ENCODE measurements at regions not wholly inside any gene's neighbourhood (a gene's known extent, or its start where the extent isn't known, plus 50 kb on each side); places are given as distances from the start of the nearest gene placed in this dataset.

DNA sequence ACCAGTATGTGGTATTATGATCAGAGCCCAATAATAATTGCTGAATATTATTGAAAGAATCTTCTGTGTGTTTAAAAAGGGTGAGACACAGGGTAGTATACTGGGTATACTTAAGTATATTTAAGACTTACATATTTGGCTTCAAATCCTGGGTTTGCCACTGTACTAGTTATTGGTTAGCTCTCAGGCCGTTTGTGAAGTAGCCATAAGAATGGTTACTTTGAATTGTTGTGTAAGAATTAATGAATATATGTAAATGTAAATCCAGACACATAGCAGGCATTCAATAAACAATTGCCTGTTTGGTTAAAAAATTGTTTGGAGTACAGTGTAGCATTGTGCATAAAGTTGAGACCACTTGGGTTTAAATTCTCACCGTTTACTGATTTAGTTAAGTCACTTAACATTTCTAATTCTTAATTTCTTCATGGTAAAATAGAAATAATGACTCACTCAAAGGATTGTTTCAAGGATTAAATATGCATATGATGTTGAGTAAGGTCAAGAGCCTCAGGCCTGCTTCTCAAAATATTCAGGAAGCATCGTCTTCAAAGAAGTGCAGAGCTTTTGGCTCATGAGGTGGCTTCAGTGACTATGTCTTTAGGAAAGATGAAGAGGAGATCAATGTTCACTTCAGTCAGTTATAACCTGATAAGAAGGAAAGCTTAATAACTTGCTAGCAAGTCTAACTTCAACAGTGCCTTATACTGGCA is 207.9 kb upstream of the NT5C1B start:
- intact Hi-C loops (cut with micrococcal nuclease) = no loop called here

DNA sequence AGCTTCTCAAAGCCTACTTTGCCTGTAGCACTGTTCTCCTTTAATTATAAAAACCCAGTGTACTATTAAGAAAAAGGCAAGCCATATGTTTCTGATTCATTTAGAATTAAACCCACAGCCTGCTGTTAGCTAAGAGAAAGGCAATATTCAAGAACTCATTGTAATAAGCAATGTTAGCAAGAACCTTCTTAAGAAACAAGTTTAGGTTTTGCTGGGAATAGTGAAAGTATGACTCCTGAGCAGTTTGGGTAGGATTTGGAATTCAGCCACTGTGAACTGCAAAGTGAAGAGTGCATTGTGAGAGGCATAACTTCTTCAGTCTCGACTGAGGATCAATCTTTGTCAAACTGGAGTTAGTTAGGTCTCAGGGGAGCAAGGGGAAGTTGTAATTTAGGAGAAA is 206.5 kb upstream of the NT5C1B start:
- intact Hi-C loops (cut with micrococcal nuclease) = no loop called here

DNA sequence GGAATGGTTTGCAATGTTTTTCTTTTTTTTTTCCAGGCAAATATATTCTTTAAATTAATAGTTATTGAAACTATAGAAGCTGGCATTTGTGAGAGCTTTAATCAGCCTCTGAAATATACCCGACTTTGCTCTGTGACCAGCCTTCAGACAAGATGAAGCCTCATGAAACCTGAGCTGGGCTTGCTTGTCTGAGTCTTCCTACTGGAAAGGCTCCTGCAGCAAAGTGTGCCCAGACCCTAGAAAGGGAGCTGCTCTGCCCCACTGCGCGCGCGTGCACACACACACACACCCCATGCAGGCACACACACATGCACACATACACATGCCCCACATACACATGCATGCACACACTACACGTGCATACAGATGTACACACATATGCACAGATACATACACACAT is 203.3 kb upstream of the NT5C1B start:
- intact Hi-C loops (cut with micrococcal nuclease) = no loop called here

DNA sequence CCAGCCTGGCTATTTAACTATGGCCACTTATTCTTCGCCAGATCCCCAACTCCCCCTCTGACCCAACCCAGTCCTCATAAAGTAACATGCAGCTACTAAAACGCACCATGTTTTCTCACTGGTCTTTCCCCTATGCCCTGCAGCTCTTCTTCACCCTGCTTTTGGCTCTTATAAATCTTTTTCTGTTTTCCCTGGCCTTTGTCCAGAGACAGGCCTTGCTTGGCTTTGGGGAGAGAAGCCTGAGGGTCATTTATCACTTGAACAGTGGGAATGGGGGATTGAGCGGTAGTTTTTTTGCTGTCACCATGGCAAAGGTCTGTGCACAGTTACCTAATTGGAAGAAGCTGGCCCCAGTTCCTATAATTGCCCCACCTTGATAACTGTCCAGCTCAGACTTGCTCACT is 202.9 kb upstream of the NT5C1B start:
- intact Hi-C loops (cut with micrococcal nuclease) = no loop called here

DNA sequence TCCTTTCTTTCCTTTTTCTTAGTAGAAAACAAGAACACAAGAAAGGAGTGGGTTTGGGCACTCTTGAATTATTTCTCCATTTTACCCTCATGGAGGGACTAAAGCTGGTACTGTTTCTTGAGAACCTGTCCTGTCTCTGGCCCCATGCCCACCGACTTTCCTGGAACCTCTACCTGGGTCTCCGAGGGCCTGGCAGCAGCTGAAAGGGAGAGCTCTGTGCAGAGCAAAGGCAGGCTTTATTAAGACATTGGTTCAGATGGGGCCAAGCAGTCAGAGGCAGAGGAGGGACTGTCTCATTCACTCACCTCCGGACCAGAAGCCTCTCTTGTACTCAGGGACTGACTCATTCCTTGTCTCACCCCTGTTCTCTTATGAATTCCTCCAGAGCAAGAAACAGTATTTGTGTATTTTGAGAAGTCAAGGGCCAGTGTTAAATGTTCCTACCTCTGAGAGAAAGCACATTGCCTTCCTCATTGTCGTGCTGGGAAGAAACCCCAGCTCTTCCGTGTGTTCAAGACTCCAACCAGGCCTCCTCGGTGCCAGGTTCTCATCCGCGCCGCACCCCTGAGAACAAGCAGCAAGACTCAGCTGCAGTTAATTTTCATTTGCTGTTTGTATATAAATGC is 201.9 kb upstream of the NT5C1B start:
- intact Hi-C loops (cut with micrococcal nuclease) = no loop called here

DNA sequence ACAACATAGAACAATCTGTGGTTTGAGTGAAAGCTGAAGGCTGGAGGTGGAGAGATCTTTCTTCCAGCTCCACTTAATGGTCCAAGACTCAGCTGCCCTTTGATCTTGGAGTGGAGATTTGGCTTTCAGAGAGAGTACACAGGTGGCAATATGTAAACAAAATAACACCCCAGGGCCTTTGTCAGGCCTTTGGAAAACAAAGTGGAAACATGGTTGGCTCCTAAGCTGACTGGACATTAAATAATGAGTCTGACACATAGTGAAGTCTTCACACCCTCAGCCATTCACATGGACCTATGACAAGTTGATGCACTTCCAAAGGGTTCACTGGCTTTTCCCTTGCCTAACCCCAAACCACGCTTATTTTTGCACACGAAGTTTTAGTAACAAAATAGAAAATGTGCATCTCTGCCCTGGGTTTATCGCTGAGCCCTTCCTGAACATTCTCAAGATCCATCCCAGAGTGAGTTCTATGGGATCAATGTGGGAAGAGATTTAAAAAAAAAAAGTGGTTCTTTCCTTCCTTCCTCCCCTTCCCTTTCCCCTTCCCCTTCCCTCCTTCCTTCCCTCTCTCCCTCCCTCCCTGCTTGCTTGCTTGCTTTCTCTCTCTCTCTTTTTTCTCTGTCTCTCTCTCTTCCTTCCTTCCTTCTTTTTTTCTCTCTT is 201.3 kb upstream of the NT5C1B start:
- intact Hi-C loops (cut with micrococcal nuclease) = no loop called here

DNA sequence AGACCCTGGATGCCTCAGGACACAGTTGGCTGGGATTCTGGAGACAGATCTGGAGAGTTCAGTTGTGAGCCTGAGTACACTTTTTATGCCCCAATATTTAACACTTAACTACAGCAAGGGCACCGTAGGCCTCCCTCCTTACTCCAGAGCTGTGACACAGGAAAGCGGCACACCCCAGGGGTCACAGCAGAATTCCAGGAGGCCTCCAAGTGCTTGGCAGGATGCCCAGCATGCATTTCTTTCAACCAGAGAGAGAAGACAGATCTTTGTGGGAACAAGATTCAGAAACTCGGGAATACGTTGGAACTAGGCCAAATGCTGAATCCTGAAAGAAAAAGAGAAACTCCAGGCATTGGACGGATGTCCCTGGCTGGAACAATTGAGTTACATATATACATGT is 199.2 kb upstream of the NT5C1B start:
- intact Hi-C loops (cut with micrococcal nuclease) = no loop called here

DNA sequence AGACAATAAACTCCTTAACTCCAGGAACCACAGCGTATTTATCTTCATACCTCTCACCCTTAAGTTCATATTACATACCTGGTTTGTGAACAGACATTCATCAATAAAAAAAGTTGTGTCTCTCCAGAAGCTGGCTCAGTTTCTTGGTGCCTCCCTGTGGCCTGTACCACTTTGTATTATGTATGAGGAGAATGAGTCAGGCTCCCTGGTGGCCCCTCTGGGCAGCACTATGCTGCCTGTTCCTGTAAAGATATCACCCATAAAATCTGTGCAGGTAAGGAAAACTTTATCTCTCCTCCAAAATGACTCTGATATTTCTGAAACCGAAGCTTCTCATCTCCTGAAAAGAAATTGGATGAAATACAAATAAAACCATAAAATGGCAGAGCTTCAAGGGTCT is 198.4 kb upstream of the NT5C1B start:
- intact Hi-C loops (cut with micrococcal nuclease) = no loop called here

DNA sequence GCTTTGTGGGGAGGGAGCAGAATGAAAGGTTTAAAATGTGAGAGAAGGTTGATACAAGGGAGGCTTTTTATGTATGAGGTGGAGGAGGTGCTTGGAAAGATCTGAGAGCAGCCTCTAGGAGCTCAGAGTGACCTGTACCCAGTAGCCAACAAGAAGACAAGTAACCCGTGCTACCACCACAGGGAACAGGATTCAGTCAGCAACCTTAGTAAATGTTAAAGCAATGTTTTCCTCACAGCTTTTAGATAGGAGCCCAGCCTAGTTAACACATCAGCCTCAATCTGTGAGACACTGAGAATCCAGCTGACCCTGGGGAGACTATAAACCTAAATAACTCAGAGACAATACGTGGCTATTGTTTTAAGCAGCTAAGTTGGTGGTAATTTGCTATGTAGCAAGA is 194.9 kb upstream of the NT5C1B start:
- intact Hi-C loops (cut with micrococcal nuclease) = no loop called here

DNA sequence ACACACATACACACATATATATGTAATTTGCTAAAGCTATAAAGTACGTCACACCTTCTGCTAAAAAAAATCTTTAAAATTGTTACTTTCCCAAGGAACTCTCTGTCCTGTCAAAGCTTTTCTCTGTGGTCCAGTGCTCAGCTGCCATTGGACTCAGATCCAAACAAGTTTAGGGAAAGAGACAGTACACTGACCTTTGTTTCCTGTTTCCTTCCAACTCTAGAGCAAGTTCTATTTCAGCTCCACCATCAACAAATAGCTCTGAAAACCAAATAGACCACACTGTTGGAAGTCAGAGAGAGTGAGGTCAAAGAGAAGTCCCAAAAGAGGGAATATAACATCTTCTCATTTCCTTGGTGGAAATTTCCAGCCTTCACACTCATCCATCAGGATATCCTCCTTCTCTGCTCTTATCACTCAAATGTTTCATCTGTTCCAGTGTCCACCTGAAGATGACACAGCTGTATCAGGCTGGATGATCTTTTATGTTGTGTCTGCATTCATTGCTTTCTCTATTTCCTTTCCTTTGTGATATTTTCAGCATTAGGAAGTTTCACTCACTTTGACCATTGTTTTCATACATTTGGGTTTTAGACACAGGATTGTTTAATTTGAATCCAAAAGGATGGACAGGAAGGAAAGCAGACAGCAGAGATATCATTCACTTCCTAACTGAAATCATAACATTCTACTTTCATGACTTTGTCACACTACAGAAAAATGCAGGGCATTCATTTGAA is 192.3 kb upstream of the NT5C1B start:
- intact Hi-C loops (cut with micrococcal nuclease) = no loop called here

DNA sequence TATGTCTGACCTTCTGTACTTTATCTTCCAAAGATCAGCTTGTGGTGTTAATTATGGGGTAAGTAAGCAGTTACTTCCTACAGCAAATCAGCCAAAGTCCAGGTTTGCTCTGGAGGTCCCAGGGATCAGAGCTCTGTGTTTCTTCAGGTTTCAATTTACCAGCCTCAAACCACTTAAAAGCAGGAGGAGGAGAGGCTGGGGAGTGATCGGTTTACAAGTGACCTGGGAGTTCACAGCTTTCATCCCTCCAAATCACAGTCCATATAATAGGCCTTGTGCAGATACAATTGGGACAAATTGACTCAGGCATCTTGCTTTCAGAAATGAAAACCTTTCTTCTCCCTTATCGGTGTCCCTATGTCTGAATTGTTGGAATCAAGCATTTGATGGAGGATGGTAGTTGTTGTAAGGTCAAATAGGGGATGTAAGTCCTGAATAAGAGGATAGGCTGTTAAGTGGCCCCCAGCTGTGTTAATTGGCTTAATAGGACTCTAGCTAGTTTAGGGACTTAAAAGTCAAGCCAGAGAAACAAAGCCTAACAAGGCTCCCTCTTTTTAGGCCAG is 188.0 kb upstream of the NT5C1B start:
- intact Hi-C loops (cut with micrococcal nuclease) = no loop called here

DNA sequence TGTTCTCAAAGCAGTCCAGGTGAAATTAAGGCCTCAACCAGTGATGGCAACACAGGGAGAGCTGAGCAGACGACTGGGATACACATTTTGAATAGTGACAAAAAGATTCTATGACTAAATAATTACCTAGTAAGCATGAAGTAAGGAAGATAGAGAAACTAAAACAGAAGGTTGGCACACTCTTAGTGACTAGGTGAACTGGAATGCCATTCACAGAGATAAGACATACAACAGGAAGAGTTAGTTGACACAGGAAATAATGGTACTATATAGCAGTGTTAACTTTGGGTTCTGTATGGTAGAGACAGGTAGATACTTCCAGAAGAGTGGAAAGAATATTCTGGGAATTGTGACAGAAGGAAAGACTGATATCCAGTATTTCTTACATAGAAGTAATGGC is 181.8 kb upstream of the NT5C1B start:
- intact Hi-C loops (cut with micrococcal nuclease) = no loop called here

DNA sequence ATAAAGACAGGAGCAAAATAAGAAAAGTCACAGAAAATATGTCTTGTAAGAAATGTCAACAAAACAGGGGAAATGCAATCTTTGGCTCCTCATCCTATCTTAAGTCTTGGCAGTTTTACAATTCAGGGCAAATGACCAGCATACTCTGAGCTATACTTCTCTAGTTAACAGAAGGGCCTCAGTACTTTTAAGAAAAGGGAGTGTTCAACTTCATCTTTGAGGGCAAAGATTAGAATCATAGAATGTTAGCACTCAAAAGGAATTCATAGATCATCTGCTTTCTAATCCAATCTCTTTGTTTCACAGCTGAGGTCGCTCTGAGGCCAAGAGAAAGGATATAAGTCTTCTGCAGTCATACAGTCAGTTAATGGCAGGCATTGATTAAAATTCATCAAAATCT is 174.0 kb upstream of the NT5C1B start:
- intact Hi-C loops (cut with micrococcal nuclease) = no loop called here

DNA sequence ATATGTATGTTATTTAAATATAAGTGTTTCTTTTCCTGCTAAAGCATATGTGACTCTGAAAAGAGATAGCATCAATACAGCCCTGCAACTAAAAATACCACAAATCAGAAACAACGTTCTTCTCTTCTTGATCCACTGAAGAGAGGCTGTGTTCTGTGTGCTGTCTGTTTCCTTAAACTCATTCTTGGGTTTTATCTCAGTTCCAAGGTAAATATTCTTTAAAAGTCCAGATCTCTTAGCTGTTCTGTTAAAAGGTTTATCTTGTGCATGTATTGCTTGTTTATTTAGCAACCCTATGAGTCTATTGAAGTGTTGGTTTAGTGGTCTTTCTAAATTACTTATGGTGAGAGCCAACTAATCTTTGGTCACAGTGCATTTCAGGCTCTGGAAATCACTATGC is 173.3 kb upstream of the NT5C1B start:
- intact Hi-C loops (cut with micrococcal nuclease) = no loop called here

DNA sequence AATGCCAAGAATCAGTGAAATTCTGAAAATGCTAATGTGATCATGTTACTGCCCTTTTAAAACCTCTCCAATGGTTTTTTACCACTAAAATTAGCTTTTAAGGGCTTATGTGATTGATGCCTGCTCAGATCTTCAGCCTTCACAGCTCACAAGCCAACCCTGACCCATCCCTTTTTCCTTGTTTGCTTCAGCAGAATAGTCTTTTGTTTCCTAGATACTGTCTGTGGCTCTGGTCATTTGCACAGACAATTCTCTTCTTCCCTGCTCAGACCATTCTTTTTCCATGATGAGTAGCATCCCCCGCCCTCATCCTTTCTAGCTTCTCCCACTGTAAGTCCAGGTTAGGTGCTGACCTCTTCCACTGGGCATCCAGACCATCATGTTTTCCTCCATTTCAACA is 164.9 kb upstream of the NT5C1B start:
- intact Hi-C loops (cut with micrococcal nuclease) = loop anchor here (1.0 kb wide), 1 partner anchor 234 kb away; no protein-coding TSS in a partner anchor

DNA sequence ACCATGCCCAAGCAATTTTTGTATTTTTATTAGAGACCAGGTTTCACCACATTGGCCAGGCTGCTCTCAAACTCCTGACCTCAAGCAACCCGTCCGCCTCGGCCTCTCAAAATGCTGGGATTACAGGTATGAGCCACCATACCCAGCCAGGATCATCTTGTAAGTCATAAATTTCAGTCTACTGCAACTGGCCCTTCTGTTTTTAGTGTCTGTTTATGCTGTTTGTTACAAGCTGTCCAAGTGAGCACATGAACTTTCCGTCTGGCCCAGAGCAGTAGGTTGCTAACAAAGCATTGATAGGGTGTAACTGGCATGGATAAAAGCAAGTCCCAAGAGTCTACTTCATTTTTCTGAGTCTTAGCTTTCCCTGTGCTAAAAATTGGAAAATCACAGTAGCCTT is 164.4 kb upstream of the NT5C1B start:
- intact Hi-C loops (cut with micrococcal nuclease) = loop anchor here (1.0 kb wide), 1 partner anchor 233 kb away; no protein-coding TSS in a partner anchor

DNA sequence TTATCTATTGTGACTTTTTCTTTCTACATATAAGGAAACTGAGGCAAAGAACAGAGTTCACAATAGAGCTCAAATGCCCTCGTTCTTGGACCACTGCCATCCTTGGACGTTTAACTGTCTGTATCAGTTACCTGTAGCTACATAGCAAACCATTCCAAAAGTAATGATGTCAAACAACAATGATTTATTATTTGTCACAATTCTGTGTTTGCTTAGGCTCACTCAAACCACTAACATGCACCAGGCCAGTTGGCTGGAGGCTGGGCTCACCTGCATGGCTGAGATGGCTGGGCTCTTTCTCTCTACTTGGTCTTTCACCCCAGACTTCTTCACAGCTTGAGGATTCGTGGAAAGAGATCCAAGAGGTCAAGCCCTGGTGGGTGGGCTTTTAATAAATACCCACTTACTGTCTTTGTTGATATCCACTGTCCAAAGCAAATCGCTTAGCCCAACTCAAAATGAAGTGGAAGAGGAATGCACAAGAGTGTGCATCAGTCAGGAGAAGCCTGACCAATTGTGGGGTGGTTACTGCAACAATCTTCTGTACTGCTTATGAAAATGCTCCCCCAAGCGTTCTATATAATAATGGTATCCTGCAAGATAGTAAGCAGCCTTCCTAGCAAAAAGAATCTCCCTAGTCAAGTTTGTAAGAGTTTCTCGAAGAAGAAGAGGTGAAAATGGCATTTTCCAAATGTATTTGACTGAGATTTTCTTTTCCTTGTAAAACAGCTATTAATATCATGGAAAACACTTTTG is 163.5 kb upstream of the NT5C1B start:
- intact Hi-C loops (cut with micrococcal nuclease) = no loop called here

DNA sequence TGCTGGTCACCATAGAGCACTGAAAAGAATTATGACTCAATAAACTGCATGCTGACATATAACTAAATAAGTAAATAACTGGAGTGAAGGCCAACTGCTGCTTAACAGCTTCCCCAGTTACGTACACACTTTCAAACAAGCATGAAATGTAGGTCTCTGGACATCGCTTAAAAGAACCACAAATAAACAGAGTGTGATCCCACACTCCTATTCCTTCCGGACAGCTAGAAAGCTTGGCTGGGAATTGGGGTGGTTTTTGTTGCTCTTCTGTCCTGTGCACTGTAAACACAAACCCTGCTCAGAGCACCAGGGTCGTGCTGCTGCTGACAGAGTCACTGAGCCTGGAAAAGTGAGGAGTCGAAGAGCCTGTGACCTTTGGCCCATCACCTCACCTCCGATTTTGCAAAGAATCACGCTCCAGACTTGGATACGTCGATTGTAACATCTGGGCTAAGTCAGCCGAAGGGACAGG is 162.7 kb upstream of the NT5C1B start:
- intact Hi-C loops (cut with micrococcal nuclease) = no loop called here

DNA sequence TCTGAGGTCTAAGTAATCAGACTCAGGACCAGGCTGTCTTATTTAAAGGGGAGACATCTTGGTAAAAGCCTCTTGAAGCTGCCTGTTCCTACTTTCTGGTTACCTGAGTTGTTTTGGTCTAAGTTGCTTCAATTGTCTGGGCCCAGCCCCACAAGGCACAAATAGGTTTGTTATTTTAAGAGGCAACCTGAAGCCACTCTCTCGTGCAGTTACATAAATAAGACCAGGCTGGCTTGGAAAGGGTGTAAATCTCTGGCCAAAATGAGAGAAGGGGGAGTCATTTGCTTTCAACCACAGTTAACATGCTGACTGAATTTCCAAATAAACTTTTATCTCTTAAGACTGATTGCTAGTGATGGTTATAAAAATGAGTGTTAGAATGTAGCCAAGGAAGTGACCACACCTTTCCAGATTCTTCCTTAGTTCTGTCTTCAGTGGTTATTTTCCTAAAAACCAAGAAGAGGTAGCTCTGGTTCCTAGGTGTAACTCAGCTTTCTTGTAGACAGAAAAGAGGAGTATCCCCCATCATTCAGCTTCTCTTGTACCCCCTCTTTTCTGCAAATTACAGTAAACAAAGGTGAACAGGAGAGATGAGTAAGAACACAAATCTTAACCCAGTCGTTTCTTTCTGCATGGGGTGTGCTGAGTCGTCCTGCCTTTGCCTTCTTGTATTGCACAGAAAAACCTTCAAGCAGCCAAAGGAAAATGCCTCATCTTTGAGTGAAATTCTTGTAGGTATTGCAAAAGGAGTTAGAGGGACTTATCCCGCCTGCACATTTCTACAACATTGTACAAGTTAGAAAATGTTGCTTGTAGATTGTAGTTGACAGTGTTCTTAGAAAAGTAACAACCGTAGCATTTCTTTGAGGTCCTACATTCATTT is 161.5 kb upstream of the NT5C1B start:
- intact Hi-C loops (cut with micrococcal nuclease) = loop anchor here (1.0 kb wide), 3 partner anchors 231 to 1112 kb away; no protein-coding TSS in a partner anchor
